ENCODE measurements at regions not wholly inside any gene's neighbourhood (a gene's known extent, or its start where the extent isn't known, plus 50 kb on each side); places are given as distances from the start of the nearest gene placed in this dataset.

- Histone ChIP-seq H3F3A (ENCODE audit: low read depth) (peaks cover 21% of the 10 kb centered on the region), H3K4me3 (no peak overlapping the region), H3K4me1 (peaks cover 40% of the 10 kb centered on the region), H3K9ac (no peak overlapping the region), H3K36me3 (no peaks in the 10 kb centered on the region), H3K9me3 (ENCODE audit: low read depth) (no peaks in the 10 kb centered on the region), H4K20me1 (ENCODE audit: low read depth) (no peaks in the 10 kb centered on the region), H3K79me2 (ENCODE audit: low read depth) (no peaks in the 10 kb centered on the region), H2AFZ (replicated peaks) (no peak overlapping the region), H3K4me2 (no peak overlapping the region), H3K27me3 (no peaks in the 10 kb centered on the region), H3K27ac (no peak overlapping the region)
- H3K4me1 Mint-ChIP-seq = peaks cover 40% of the 10 kb centered on the region
- H3K27me3 Mint-ChIP-seq (ENCODE audit: insufficient read depth, low read depth) = peaks cover 26% of the 10 kb centered on the region
- no peak overlapping the region for H3K27ac Mint-ChIP-seq
- peaks cover 5% of the 10 kb centered on the region for H3K9me3 Mint-ChIP-seq
- H3K4me3 Mint-ChIP-seq = peak overlapping the region; percentile 15
- TF ChIP-seq EZH2phosphoT487 (IDR thresholded peaks at IDR 0.05) = no peak
- TF ChIP-seq EZH2 (IDR thresholded peaks at IDR 0.05) = no peak
- TF ChIP-seq CTCF (IDR thresholded peaks at IDR 0.05) = no peak
- DNase-seq (ENCODE audit: low spot score) = no peak
- H3K36me3 Mint-ChIP-seq = peaks cover 3% of the 10 kb centered on the region
Measured at GRCh38 chr11:70859180-70859579, 393.2 kb downstream of the SHANK2 start.

- peak overlapping the region; percentile 13 for H3K4me3 ChIP-seq
- no peak overlapping the region for H3K9ac ChIP-seq
- no peak overlapping the region for H2AFZ ChIP-seq (replicated peaks)
- H3F3A ChIP-seq (ENCODE audit: low read depth) = peaks cover 21% of the 10 kb centered on the region
- H4K20me1 ChIP-seq (ENCODE audit: low read depth) = no peaks in the 10 kb centered on the region
- Mint-ChIP-seq H3K27ac (no peak overlapping the region), H3K27me3 (ENCODE audit: insufficient read depth, low read depth) (peaks cover 24% of the 10 kb centered on the region), H3K9me3 (peaks cover 5% of the 10 kb centered on the region), H3K4me3 (peak overlapping the region; percentile 11), H3K4me1 (peaks cover 37% of the 10 kb centered on the region), H3K36me3 (peaks cover 3% of the 10 kb centered on the region)
- peak overlapping the region; percentile 70 for H3K4me2 ChIP-seq
- H3K36me3 ChIP-seq = no peaks in the 10 kb centered on the region
- TF ChIP-seq CTCF (IDR thresholded peaks at IDR 0.05) = peak; percentile 30
- no peak for TF ChIP-seq EZH2phosphoT487 (IDR thresholded peaks at IDR 0.05)
- DNase-seq (ENCODE audit: low spot score) = peak; percentile 63
- H3K27me3 ChIP-seq = no peaks in the 10 kb centered on the region
- H3K79me2 ChIP-seq (ENCODE audit: low read depth) = no peaks in the 10 kb centered on the region
- H3K27ac ChIP-seq = peak overlapping the region; percentile 83
- H3K9me3 ChIP-seq (ENCODE audit: low read depth) = no peaks in the 10 kb centered on the region
- H3K4me1 ChIP-seq = peaks cover 28% of the 10 kb centered on the region
Measured at GRCh38 chr11:70860888-70861287, 391.5 kb downstream of the SHANK2 start.

- peaks cover 5% of the 10 kb centered on the region for H3K9me3 Mint-ChIP-seq
- no peaks in the 10 kb centered on the region for H3K36me3 ChIP-seq
- peaks cover 3% of the 10 kb centered on the region for H3K36me3 Mint-ChIP-seq
- H3K9me3 ChIP-seq (ENCODE audit: low read depth) = no peaks in the 10 kb centered on the region
- H3K4me2 ChIP-seq = peak overlapping the region; percentile 70
- peak overlapping the region; percentile 13 for H3K4me3 ChIP-seq
- peak overlapping the region; percentile 18 for H3K27ac Mint-ChIP-seq
- peaks cover 37% of the 10 kb centered on the region for H3K4me1 Mint-ChIP-seq
- H2AFZ ChIP-seq (replicated peaks) = no peak overlapping the region
- peaks cover 28% of the 10 kb centered on the region for H3K4me1 ChIP-seq
- peak; percentile 77 for DNase-seq (ENCODE audit: low spot score)
- TF ChIP-seq EZH2phosphoT487 (IDR thresholded peaks at IDR 0.05) (no peak), CTCF (IDR thresholded peaks at IDR 0.05) (no peak), EZH2 (IDR thresholded peaks at IDR 0.05) (no peak)
- no peak overlapping the region for H3K9ac ChIP-seq
- no peak overlapping the region for H3K4me3 Mint-ChIP-seq
- no peaks in the 10 kb centered on the region for H3K27me3 ChIP-seq
- H3K27me3 Mint-ChIP-seq (ENCODE audit: insufficient read depth, low read depth) = peaks cover 19% of the 10 kb centered on the region
- H3K27ac ChIP-seq = peak overlapping the region; percentile 83
- no peaks in the 10 kb centered on the region for H4K20me1 ChIP-seq (ENCODE audit: low read depth)
- no peaks in the 10 kb centered on the region for H3K79me2 ChIP-seq (ENCODE audit: low read depth)
- H3F3A ChIP-seq (ENCODE audit: low read depth) = peaks cover 21% of the 10 kb centered on the region
Measured at GRCh38 chr11:70861559-70861958, 390.8 kb downstream of the SHANK2 start.

Measured in neural progenitor cell (in vitro differentiated cells).